ENCODE measurements at regions not wholly inside any gene's neighbourhood (a gene's known extent, or its start where the extent isn't known, plus 50 kb on each side); places are given as distances from the start of the nearest gene placed in this dataset.
A peak's percentile ranks its signal among the peaks of the same experiment; 100 is the strongest.

DNA sequence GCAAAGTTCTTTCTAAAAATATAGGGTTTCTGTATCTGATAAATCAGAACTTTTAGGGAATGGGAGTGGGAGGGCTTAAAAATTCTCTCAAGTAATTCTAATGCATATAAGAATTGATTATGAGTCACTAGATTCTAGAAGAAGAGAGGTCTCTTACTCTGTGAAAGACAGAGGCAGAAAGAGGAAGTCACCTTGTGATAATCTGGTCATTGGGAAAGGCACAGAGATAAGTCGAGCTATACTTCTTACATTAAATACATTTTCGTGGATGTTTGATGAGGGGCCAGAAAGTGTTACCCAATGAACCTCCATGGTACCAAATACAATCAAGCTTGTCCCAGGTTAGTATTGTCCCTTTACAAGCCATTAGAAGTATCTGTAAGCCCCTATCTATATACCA, 134.4 kb downstream of the MAD2L1 start:
- no peak for DNase-seq

DNA sequence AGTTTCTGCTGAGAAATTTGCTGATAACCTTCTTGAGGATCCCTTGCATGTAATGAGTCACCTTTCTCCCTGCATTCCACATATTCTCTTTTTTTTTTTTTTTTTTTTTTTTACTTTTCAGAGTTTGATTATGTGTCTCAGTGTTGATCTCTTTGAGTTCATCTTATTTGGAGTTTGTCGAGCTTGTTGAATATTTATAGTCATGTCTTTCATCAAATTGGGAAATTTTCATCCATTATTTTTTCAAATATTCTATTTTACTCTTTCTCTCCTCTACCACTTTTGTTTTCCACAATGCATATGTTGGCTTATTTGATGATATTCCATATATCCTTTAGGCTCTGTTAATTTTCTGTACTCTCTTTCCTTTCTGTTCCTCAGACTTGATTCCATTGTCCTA, 136.1 kb downstream of the MAD2L1 start:
- DNase-seq = no peak

- DNase-seq = no peak
Measured at GRCh38 chr4:119921830-119922229, 144.8 kb downstream of the MAD2L1 start.

- DNase-seq = no peak
Measured at GRCh38 chr4:119906277-119906676, 160.4 kb downstream of the MAD2L1 start.

DNA sequence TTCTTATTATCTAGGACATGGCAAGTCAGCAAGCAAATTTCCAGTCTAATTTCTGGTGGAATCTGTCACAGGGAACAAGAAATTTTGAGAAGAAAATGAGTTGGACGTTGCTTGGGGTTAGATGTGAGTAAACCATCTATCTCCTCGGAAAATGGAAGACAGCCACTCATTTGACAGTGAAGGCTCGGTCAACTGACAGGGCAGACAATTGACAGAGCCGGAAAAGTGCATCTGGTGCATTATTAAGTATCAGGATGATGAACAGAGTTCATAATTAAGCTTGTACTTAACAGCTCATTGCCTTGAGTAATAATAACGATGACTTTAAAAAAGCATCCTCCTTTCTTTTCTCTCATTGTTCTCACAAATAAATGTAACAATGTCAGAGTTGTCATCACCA, 168.4 kb downstream of the MAD2L1 start:
- DNase-seq = no peak

GRCh38 chr4:119897260-119897659, 169.4 kb downstream of the MAD2L1 start:
- DNase-seq = no peak

- DNase-seq = no peak
Measured at GRCh38 chr4:119894650-119895208, 171.9 kb downstream of the MAD2L1 start.

- no peak for DNase-seq
Measured at GRCh38 chr4:119873794-119874325, 192.8 kb downstream of the MAD2L1 start.

DNA sequence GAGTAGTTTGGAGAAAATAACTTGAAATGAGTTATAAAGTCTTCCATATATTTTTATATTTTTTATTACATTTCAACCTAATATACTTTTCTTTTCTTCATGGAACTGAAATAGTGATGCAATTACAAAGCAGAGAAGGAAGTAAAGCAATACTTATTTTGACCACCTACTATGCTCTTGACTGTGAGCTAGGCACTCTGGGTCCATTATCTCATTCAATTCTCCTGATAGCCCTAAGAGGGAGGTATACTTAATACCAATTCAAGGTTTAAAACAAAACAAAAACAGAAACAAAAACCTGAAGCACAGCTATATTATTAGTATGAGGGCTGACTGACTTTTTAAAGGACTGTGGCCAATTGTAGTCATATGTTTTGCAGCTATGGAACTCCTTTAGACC, 193.5 kb downstream of the MAD2L1 start:
- DNase-seq = no peak

DNA sequence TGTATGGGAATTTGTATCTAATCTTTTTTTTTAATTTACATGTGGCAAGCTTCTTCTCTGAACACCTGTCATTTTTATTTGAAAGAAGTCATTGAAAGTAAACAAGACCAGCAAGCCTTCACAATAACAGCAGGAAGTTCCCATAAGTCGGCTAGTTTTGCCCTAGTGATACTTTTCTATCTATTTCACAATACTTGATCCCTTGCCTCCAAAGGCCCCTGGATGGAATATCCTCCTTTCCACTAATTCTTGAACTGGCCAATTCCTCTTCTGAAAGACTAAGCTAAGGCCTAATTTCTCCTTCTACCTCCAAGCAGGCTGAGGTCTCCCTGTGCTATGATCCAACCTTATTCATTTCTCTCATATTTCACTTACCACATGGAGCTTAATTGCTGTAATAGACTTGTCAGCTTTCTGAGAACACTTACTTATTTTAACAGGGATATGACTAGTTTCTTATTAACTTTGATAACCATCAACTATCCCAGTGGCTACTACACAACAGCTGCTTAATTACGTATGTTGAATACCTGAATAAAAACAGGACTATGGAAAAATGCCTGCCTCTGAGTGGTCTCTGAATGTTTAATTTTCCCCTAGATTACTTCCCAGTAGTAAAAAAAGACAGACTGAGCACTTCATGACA, 194.2 kb downstream of the MAD2L1 start:
- DNase-seq = no peak

DNA sequence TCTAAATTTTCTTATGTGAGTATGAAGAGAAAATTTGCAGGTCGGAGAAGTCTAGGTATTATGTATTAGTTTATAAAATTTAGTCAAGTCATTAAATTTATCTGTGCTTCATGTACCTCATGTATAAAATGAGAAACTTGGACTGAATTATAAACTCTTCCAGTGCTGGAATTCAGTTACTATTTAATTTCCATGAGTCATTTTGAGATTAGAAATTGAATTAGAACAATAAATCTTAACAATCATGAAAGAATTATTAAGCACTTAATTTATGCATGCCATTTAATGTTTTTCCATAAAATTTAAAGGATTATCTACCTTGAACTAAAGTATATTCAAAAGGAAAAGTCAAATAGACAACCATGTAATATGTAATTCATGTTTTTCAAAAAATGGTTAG, 195.8 kb downstream of the MAD2L1 start:
- no peak for DNase-seq

- DNase-seq = no peak
Measured at GRCh38 chr4:119865789-119866188, 200.9 kb downstream of the MAD2L1 start.

DNA sequence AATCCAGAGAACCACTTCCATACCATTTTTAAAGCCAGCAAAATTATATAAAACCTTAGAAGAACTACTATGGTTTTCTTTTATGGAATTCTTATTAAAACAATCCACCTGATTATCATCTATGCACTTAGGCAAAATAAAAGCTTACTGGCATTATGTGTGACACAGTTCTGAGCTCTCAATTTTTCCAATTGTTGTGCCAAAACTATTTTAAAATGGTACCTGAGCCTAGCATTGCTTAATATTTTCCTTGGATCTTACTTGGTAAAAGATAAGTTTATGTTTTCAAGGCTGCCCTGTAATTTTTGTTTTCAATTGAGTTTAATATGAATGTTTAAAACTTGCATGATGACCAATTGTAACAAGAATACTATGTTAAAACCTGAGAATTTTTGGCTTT, 201.3 kb downstream of the MAD2L1 start:
- no peak for DNase-seq

DNA sequence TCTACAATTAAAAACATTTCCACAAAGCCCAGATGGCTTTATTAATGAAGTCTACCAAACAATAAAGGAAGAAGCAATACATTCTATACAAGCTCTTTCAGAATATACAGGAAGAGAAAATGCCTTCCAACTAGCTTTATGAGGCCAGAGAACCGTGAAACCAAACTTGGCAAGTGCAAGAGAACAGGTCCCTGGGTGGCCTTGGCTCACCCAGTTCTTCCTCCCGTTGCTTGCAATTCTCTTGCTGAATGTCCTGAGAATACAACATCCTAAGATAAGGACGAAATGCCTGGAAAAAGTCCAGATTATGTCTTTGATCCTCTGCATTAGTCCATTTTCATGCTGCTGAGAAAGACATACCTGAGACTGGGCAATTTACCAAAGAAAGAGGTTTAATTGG, 204.9 kb downstream of the MAD2L1 start:
- no peak for DNase-seq

DNA sequence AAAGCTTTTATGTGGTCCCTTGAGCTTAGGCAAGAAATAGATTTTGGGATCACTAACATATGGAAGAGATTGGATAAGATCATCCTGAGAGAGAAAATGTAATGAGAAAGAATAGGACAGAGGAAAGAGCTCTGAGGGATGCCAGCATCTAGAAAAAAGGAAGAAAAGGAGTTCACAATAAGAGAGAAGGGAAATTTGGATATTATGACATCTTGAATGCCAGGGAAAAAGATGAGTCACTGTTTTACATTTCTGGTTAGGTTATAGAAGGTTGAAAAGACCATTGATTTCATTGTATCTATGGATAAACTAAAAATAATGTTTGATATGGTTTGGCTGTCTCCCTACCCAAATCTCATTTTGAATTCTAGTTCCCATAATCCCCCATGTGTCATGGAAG, 208.5 kb downstream of the MAD2L1 start:
- no peak for DNase-seq

DNA sequence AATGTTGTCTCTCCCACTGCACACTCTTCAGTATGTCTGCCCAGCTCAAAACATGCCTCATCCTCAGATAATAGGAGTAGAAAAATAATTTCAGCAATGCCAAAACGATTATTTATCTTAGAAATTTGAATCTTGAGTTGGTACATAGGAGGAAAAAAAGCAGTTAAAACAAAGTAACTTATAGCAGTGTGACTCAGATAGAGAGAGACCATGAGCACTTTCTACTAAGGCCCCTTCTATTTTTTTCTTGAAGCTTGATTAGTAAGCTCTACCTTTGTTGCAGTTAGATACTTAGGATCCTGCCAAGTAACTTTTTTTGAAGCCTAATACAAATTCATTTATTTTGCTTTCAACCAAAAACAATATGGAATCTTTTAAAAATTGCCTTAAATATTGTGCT, 212.3 kb downstream of the MAD2L1 start:
- DNase-seq = no peak

GRCh38 chr4:119851649-119852048, 215.0 kb downstream of the MAD2L1 start:
- no peak for DNase-seq

DNA sequence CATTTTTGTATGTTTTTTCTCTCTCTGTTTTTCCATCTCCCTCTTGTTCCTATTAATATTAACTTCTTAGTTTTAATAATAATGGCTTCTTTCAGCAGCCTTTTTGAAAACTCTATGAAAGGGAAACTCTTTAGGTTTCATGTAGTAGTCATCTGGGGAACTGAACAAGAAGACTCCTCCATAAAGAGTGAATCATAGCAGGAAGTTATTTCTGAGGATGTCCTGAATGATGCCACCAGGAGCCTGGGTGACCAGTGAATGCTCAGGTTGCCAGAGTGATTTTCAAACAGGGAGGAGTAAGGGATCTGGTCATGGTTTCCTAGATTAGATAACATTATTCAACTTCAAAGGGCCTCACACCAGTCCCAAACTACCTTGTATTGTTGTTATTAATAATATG, 212.8 kb upstream of the PDE5A start:
- DNase-seq = no peak

GRCh38 chr4:119835613-119835910, 207.0 kb upstream of the PDE5A start:
- DNase-seq = no peak

- peak; percentile 3 for DNase-seq
Measured at GRCh38 chr4:119834906-119835612, 206.5 kb upstream of the PDE5A start.

DNA sequence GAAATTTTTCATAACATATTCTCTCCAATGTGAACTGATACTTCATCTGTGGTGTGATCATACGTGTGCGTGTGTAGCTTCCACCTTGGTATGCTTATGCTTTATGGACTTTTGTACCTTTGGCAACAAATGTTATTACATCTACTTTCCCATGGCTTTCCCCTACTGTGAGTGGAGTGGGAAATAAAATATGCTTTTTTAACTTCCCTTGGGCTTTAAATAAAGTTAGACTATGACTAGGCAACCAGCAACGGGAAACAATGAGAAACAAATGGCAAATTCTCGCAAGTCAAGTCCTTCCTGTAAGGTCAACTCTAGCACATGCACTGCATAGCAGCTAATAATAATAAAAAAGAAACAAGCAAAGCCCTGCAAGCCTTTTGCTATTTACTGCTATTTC, 205.0 kb upstream of the PDE5A start:
- peak; percentile 3 for DNase-seq

DNA sequence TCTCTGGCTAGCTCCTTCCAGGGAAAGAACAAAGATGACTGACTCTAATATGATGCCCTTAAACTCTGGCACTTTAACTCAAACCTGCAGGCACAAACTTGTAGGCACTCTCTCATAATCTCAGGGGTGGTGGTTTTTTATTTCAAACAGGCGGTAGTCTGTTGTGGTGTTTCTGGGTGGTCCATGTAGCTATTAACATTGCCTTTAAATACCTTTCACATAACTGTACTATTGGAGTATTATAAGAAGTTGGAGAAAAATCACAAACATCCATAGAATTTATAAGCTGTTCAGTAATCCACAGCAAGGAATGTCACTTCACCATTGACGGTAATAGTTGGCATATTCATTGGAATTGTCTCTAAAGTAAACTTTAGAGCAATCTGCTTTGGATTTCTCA, 204.2 kb upstream of the PDE5A start:
- no peak for DNase-seq

- no peak for DNase-seq
Measured at GRCh38 chr4:119829326-119829725, 200.7 kb upstream of the PDE5A start.

- no peak for DNase-seq
Measured at GRCh38 chr4:119825696-119826095, 197.1 kb upstream of the PDE5A start.
